ENCODE measurements at regions not wholly inside any gene's neighbourhood (a gene's known extent, or its start where the extent isn't known, plus 50 kb on each side); places are given as distances from the start of the nearest gene placed in this dataset.

- no peak for DNase-seq
- 64 to 66% (median 65%) methylated on average over 8 of the region's 8 CpGs for WGBS, 3 donors
- Histone ChIP-seq H3K9me3 (no peaks in the 10 kb centered on the region), H3K4me3 (no peak overlapping the region), H3K36me3 (no peaks in the 10 kb centered on the region), H3K27ac (no peak overlapping the region), H3K4me1 (ENCODE audit: insufficient read depth) (no peaks in the 10 kb centered on the region), H3K27me3 (no peaks in the 10 kb centered on the region)
- intact Hi-C loops (cut with DNase I), result no loop called here
- TF ChIP-seq POLR2A (IDR thresholded peaks at IDR 0.05) (no peak), CTCF (IDR thresholded peaks at IDR 0.05) (no peak), EP300 (IDR thresholded peaks at IDR 0.05) (no peak)
Observed at GRCh38 chr3:13215940-13216546, 142.8 kb upstream of the IQSEC1 start.

GRCh38 chr3:13214847-13215472 is 141.7 kb upstream of the IQSEC1 start:
- no peaks in the 10 kb centered on the region for H3K36me3 ChIP-seq
- 85 to 91% (median 90%) methylated on average over 15 of the region's 15 CpGs for WGBS, 3 donors
- no peak overlapping the region for H3K27ac ChIP-seq
- no peaks in the 10 kb centered on the region for H3K9me3 ChIP-seq
- no peaks in the 10 kb centered on the region for H3K4me1 ChIP-seq (ENCODE audit: insufficient read depth)
- TF ChIP-seq CTCF (IDR thresholded peaks at IDR 0.05) (no peak), POLR2A (IDR thresholded peaks at IDR 0.05) (no peak), EP300 (IDR thresholded peaks at IDR 0.05) (no peak)
- DNase-seq, result no peak
- H3K27me3 ChIP-seq, result no peaks in the 10 kb centered on the region
- intact Hi-C loops (cut with DNase I), result no loop called here
- H3K4me3 ChIP-seq, result no peak overlapping the region

- 78 to 80% (median 79%) methylated on average over 26 of the region's 26 CpGs for WGBS, 3 donors
- no peak for DNase-seq
- H3K4me1 ChIP-seq (ENCODE audit: insufficient read depth), result no peaks in the 10 kb centered on the region
- no peak overlapping the region for H3K4me3 ChIP-seq
- no peaks in the 10 kb centered on the region for H3K27me3 ChIP-seq
- no peaks in the 10 kb centered on the region for H3K36me3 ChIP-seq
- H3K27ac ChIP-seq, result no peak overlapping the region
- H3K9me3 ChIP-seq, result no peaks in the 10 kb centered on the region
- no peak for TF ChIP-seq EP300 (IDR thresholded peaks at IDR 0.05)
- TF ChIP-seq CTCF (IDR thresholded peaks at IDR 0.05), result no peak
- intact Hi-C loops (cut with DNase I), result no loop called here
Observed at GRCh38 chr3:13213911-13214846, 140.9 kb upstream of the IQSEC1 start.

- Histone ChIP-seq H3K27ac (no peak overlapping the region), H3K4me3 (no peak overlapping the region), H3K4me1 (ENCODE audit: insufficient read depth) (no peaks in the 10 kb centered on the region), H3K9me3 (no peaks in the 10 kb centered on the region), H3K36me3 (no peaks in the 10 kb centered on the region), H3K27me3 (no peaks in the 10 kb centered on the region)
- intact Hi-C loops (cut with DNase I), result no loop called here
- 55 to 78% (median 71%) methylated on average over 3 of the region's 3 CpGs for WGBS, 3 donors
- DNase-seq, result no peak
- TF ChIP-seq CTCF (IDR thresholded peaks at IDR 0.05), result no peak
- TF ChIP-seq EP300 (IDR thresholded peaks at IDR 0.05), result no peak
- no peak for TF ChIP-seq POLR2A (IDR thresholded peaks at IDR 0.05)
Observed at GRCh38 chr3:13213490-13213889, 140.3 kb upstream of the IQSEC1 start.

Measured in ovary (tissue), 7 donors.